H9 (cell line): ENCODE measurements at regions not wholly inside any gene's neighbourhood (a gene's known extent, or its start where the extent isn't known, plus 50 kb on each side); places are given as distances from the start of the nearest gene placed in this dataset.

ENCODE experiments used
- DNase-seq: peaks from one replicate; pipeline ENCODE4 v3.0.0-alpha.2; 2017
- H2AFZ ChIP-seq: one replicate; pipeline ENCODE4 v1.6.1; 2013; ENCODE audit warnings: mild to moderate bottlenecking, low read length, control low read depth, moderate library complexity
- H2AK5ac ChIP-seq: 2 replicates; pipeline ENCODE4 v1.6.1; 2013; ENCODE audit warnings: low read length, control low read depth, mixed read lengths; ENCODE audit not compliant: insufficient read length
- H2BK120ac ChIP-seq: one replicate; pipeline ENCODE4 v1.6.1; 2013; ENCODE audit warnings: low read depth, mild to moderate bottlenecking, low read length, control low read depth, inconsistent platforms; ENCODE audit not compliant: poor library complexity, severe bottlenecking
- H2BK12ac ChIP-seq: 2 replicates; pipeline ENCODE4 v1.6.1; 2013; ENCODE audit warnings: low read length, control low read depth, mixed read lengths, low read depth; ENCODE audit not compliant: insufficient read length
- H2BK15ac ChIP-seq: 2 replicates; pipeline ENCODE4 v1.6.1; 2013; ENCODE audit warnings: low read depth, low read length, control low read depth
- H2BK20ac ChIP-seq: one replicate; pipeline ENCODE4 v1.6.1; 2013; ENCODE audit warnings: low read depth, mild to moderate bottlenecking, low read length, control low read depth, inconsistent platforms; ENCODE audit not compliant: poor library complexity, severe bottlenecking
- H2BK5ac ChIP-seq: 2 replicates; pipeline ENCODE4 v1.6.1; 2013; ENCODE audit warnings: low read length, control low read depth, mixed read lengths; ENCODE audit not compliant: insufficient read length
- H3K14ac ChIP-seq: 2 replicates; pipeline ENCODE4 v1.6.1; 2013; ENCODE audit warnings: low read length, control low read depth; ENCODE audit not compliant: insufficient read depth
- H3K18ac ChIP-seq: 2 replicates; pipeline ENCODE4 v1.6.1; 2013; ENCODE audit warnings: low read depth, mild to moderate bottlenecking, mixed read lengths, low read length, control low read depth; ENCODE audit not compliant: insufficient read length
- H3K23ac ChIP-seq: 2 replicates; pipeline ENCODE4 v1.6.1; 2013; ENCODE audit warnings: low read length, control low read depth, mixed read lengths, low read depth; ENCODE audit not compliant: insufficient read length
- H3K23me2 ChIP-seq: 2 replicates; pipeline ENCODE4 v1.6.1; 2013; ENCODE audit warnings: low read depth, mild to moderate bottlenecking, mixed read lengths, low read length, control low read depth; ENCODE audit not compliant: insufficient read length, poor library complexity, severe bottlenecking
- H3K27ac ChIP-seq: 2 replicates; pipeline ENCODE4 v1.5.1; 2013; ENCODE audit warnings: low read length, control low read depth, mixed read lengths, low read depth; ENCODE audit not compliant: insufficient read length
- H3K27me3 ChIP-seq: 2 replicates; pipeline ENCODE4 v1.6.1; 2013; ENCODE audit warnings: low read length, control low read depth, inconsistent platforms; ENCODE audit not compliant: insufficient read depth
- H3K4ac ChIP-seq: 2 replicates; pipeline ENCODE4 v1.6.1; 2013; ENCODE audit warnings: low read depth, mild to moderate bottlenecking, control low read depth, inconsistent platforms, low read length, moderate library complexity
- H3K4me1 ChIP-seq: 2 replicates; pipeline ENCODE4 v1.6.1; 2013; ENCODE audit warnings: low read length, control low read depth, inconsistent platforms; ENCODE audit not compliant: insufficient read depth
- H3K4me2 ChIP-seq: 2 replicates; pipeline ENCODE4 v1.6.1; 2013; ENCODE audit warnings: low read length, control low read depth, mixed read lengths; ENCODE audit not compliant: insufficient read length, insufficient read depth
- H3K56ac ChIP-seq: 2 replicates; pipeline ENCODE4 v1.6.1; 2013; ENCODE audit warnings: low read depth, mild to moderate bottlenecking, mixed read lengths, low read length, control low read depth; ENCODE audit not compliant: insufficient read length
- H3K79me1 ChIP-seq: 2 replicates; pipeline ENCODE4 v1.6.1; 2013; ENCODE audit warnings: low read depth, mild to moderate bottlenecking, moderate library complexity, low read length, control low read depth, inconsistent platforms; ENCODE audit not compliant: insufficient read depth, poor library complexity, severe bottlenecking
- H3K79me2 ChIP-seq: 2 replicates; pipeline ENCODE4 v1.6.1; 2013; ENCODE audit warnings: low read length, control low read depth, inconsistent platforms; ENCODE audit not compliant: insufficient read depth
- H3K9ac ChIP-seq: 2 replicates; pipeline ENCODE4 v1.6.1; 2013; ENCODE audit warnings: low read length, control low read depth, mixed read lengths; ENCODE audit not compliant: insufficient read length; ENCODE audit errors: extremely low read depth
- H3K9me3 ChIP-seq: one replicate; pipeline ENCODE4 v1.6.1; 2013; ENCODE audit warnings: low read depth, low read length, inconsistent platforms; ENCODE audit not compliant: control insufficient read depth
- H3T11ph ChIP-seq: one replicate; pipeline ENCODE4 v1.6.1; 2013; ENCODE audit warnings: mild to moderate bottlenecking, low read length, control low read depth, inconsistent platforms
- H4K20me1 ChIP-seq: one replicate; pipeline ENCODE4 v1.6.1; 2013; ENCODE audit not compliant: control insufficient read depth, insufficient read length, insufficient read depth
- H4K5ac ChIP-seq: 2 replicates; pipeline ENCODE4 v1.6.1; 2013; ENCODE audit warnings: low read depth, mild to moderate bottlenecking, mixed read lengths, low read length, control low read depth; ENCODE audit not compliant: insufficient read length
- H4K8ac ChIP-seq: replicated peaks from 2 replicates; pipeline ENCODE4 v1.6.1; 2013; ENCODE audit warnings: low read length, control low read depth, mixed read lengths, low read depth; ENCODE audit not compliant: insufficient read length
- H4K91ac ChIP-seq: 2 replicates; pipeline ENCODE4 v1.6.1; 2013; ENCODE audit warnings: low read depth, mild to moderate bottlenecking, moderate library complexity, mixed read lengths, low read length, control low read depth; ENCODE audit not compliant: insufficient read length
- H3K27ac Mint-ChIP-seq, 3 experiments: 2 replicates in 2 of 3; 3 replicates in 1 of 3; pipeline ENCODE4 v1.8.0; 2020 to 2021; ENCODE audit warnings: mixed read lengths in 3 of 3, mild to moderate bottlenecking in 1 of 3, moderate library complexity in 1 of 3
- H3K27me3 Mint-ChIP-seq: 2 replicates; pipeline ENCODE4 v1.8.0; 2021; ENCODE audit warnings: low read depth, mild to moderate bottlenecking, moderate library complexity, mixed read lengths
- H3K36me3 Mint-ChIP-seq, 3 experiments: 2 replicates in 2 of 3; 3 replicates in 1 of 3; pipeline ENCODE4 v1.8.0; 2020 to 2021; ENCODE audit warnings: low read depth in 3 of 3, mixed read lengths in 3 of 3; ENCODE audit not compliant: insufficient read depth in 1 of 3
- H3K4me1 Mint-ChIP-seq, 2 experiments: 2 replicates each; pipeline ENCODE4 v1.8.0; 2020; ENCODE audit warnings: mixed read lengths in 2 of 2
- H3K4me3 Mint-ChIP-seq, 2 experiments: 2 replicates in 1 of 2; 3 replicates in 1 of 2; pipeline ENCODE4 v1.8.0; 2020 to 2021; ENCODE audit warnings: mild to moderate bottlenecking in 2 of 2, mixed read lengths in 2 of 2, moderate library complexity in 1 of 2
- H3K9me3 Mint-ChIP-seq, 2 experiments: 2 replicates in 1 of 2; 3 replicates in 1 of 2; pipeline ENCODE4 v1.8.0; 2020; ENCODE audit warnings: mild to moderate bottlenecking in 2 of 2, mixed read lengths in 2 of 2, moderate library complexity in 1 of 2
- CTCF ChIP-seq: fragments of 200-600 bp; sonication (generic); conservative IDR thresholded peaks from 3 replicates; pipeline ENCODE4 v1.8.0; 2021; ENCODE audit warnings: antibody characterized with exemption, mild to moderate bottlenecking
- WGBS: extraction: QIAGEN DNeasy Blood & Tissue Kit; methylation state at CpG from one replicate; pipeline ENCODE4 v1.1.7; 2013; ENCODE audit warnings: missing lambda C conversion rate, low lambda C conversion rate, mixed read lengths; ENCODE audit not compliant: insufficient read length; ENCODE audit errors: extremely low coverage; 5-methylcytosine and 5-hydroxymethylcytosine counted together

GRCh38 chr16:87025676-87026075, 291.5 kb downstream of the C16orf95 start:
- Histone ChIP-seq H3T11ph (no peak overlapping the region), H2BK12ac (no peak overlapping the region), H3K79me1 (no peaks in the 10 kb centered on the region), H4K20me1 (no peaks in the 10 kb centered on the region), H2BK120ac (no peak overlapping the region), H3K9me3 (no peaks in the 10 kb centered on the region), H4K5ac (no peak overlapping the region), H2BK20ac (no peak overlapping the region), H3K4ac (no peak overlapping the region), H2BK15ac (no peak overlapping the region), H3K4me2 (no peak overlapping the region), H3K23me2 (no peaks in the 10 kb centered on the region), H3K27me3 (no peaks in the 10 kb centered on the region), H3K79me2 (no peaks in the 10 kb centered on the region), H3K4me1 (no peaks in the 10 kb centered on the region), H3K9ac (no peak overlapping the region), H2AFZ (no peak overlapping the region), H3K56ac (no peak overlapping the region), H2BK5ac (no peak overlapping the region), H3K27ac (no peak overlapping the region), H2AK5ac (no peak overlapping the region), H3K23ac (no peak overlapping the region), H3K14ac (no peak overlapping the region), H4K91ac (no peak overlapping the region), H4K8ac (no peak overlapping the region), H3K18ac (no peak overlapping the region)
- no peak overlapping the region for H3K4me3 Mint-ChIP-seq
- H3K36me3 Mint-ChIP-seq: peaks cover 0 to 3% (median 0%) of the 10 kb centered on the region in 3 experiments; a peak in 2 of 7 replicates
- no peaks in the 10 kb centered on the region for H3K4me1 Mint-ChIP-seq
- no CpG with 5 or more reads among the region's 1 CpG for WGBS
- TF ChIP-seq CTCF: no peak
- DNase-seq: no peak
- peaks cover 0 to 3% of the 10 kb centered on the region in 2 experiments; a peak in 1 of 5 replicates for H3K9me3 Mint-ChIP-seq
- peaks cover 6% of the 10 kb centered on the region for H3K27me3 Mint-ChIP-seq
- no peak overlapping the region for H3K27ac Mint-ChIP-seq
